GM12874 (cell line): ENCODE measurements at regions not wholly inside any gene's neighbourhood (a gene's known extent, or its start where the extent isn't known, plus 50 kb on each side); places are given as distances from the start of the nearest gene placed in this dataset.
A peak's percentile ranks its signal among the peaks of the same experiment; 100 is the strongest.

Experiments used
- CTCF ChIP-seq: IDR thresholded peaks from 2 replicates; pipeline ENCODE4 v1.5.1; 2011; ENCODE audit warnings: low read depth, mild to moderate bottlenecking, control low read depth, low read length, moderate library complexity; ENCODE audit not compliant: insufficient read depth

DNA sequence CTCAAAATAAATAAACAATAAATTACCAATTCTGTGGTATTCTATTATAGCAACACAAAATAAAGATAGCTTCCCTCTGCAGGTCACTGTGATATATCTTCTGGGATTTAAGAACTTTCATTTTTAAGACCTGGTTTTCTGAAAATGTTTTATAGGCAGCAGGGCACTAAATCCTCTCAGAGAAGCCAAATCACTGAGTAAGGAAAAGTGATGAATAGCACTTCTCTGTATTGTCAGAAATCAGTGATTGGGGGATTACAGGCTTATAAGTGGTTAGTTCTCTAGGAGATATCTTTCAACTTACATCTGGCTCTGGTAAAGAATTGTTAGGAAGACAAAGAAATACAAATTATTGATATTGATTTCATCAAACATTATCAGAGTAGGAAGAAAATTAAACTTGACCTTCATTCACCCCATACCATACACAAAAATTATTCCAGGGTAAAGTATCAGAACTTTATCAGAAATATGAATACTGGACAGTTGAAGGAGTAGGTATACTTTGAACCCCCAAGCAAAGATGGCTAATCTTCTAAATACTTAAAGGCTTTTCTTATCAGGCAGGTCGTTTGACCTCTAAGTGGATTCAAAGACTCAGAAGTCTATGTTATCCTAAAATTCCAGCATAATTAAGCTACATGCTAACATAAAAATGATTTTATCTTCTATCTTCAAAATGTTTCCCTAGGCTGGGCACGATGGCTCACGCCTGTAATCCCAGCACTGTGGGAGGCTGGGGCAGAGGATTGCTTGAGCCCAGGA is 81.6 kb upstream of the USP9X start:
- TF ChIP-seq CTCF: no peak

- no peak for TF ChIP-seq CTCF
Measured at GRCh38 chrX:41005445-41005992, 79.7 kb upstream of the USP9X start.

GRCh38 chrX:41009850-41010846 is 75.1 kb upstream of the USP9X start:
- peak; percentile 7; the same call in 1 of the 2 replicates for TF ChIP-seq CTCF

GRCh38 chrX:41014776-41015360 is 70.4 kb upstream of the USP9X start:
- no peak for TF ChIP-seq CTCF

DNA sequence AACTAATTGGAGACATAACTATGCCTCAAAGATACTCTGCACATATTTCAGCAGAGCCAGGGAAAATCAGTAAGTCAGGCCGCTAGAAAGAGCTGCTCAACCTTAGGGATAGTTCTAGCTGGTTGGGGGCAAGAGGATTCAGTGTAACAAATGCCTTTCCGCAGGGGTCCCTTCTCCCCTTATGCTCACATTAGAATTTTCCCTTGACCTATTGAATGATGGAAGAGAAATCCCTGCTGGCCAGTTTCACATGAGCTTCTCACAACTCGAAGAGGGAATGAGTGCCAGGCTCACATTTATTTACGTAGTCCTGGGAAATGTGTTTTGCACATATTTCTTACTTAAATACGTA is 66.2 kb upstream of the USP9X start:
- no peak for TF ChIP-seq CTCF

GRCh38 chrX:41022566-41022965 is 62.7 kb upstream of the USP9X start:
- TF ChIP-seq CTCF: no peak

- TF ChIP-seq CTCF: no peak
Measured at GRCh38 chrX:41023098-41023497, 62.1 kb upstream of the USP9X start.
